HG02870 (cell line): ENCODE measurements at regions not wholly inside any gene's neighbourhood (a gene's known extent, or its start where the extent isn't known, plus 50 kb on each side); places are given as distances from the start of the nearest gene placed in this dataset.
"Not testable (repeated sequence)": the region's sequence is repeated elsewhere in the genome, so short reads cannot be mapped to it uniquely, and the experiment has no call there.

ENCODE experiments used
- ATAC-seq: cut with Tn5 transposase; IDR thresholded peaks from one replicate; pipeline ENCODE4 v1.9.1; 2021; ENCODE audit warnings: mild to moderate bottlenecking, moderate library complexity; ENCODE audit not compliant: unreplicated experiment

DNA sequence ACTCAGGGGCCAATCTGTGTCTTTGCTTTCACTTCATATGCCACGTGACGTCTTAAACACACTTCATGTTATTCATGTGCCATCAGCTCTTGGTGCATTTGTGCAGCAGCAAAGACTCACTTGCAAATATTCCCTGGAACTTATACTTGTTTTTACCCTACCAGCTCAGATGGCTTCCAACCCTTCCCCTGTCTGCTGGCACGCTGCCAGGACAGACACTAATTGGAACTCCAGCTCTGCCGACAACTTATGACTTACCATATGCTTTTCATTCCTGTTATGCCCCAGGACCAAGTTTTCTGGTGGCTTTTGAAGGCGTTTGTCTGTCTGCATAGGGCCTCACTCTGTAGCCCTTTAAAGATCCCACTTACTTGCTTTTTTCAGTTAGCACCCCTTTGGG is 261.7 kb upstream of the GNPDA2 start:
- ATAC-seq: no peak

DNA sequence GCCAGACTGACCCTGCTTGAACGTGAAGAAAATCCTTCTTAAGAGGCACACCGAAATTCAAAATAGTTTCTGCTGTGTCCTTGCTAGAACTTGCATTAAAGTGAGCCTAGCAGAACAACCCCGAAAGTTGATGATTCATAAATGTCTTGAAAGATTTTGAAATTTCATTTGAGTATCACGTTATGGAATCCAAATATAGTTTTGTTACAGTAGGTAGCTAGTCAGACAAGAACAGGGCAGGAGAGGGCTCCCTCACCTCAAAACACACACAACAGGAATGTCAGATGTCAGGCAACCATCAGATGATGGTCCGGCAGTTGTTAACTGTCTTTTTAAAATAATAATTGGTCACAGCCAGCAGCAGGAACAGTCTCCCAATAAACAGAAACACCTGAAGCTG is 259.6 kb upstream of the GNPDA2 start:
- no peak for ATAC-seq

DNA sequence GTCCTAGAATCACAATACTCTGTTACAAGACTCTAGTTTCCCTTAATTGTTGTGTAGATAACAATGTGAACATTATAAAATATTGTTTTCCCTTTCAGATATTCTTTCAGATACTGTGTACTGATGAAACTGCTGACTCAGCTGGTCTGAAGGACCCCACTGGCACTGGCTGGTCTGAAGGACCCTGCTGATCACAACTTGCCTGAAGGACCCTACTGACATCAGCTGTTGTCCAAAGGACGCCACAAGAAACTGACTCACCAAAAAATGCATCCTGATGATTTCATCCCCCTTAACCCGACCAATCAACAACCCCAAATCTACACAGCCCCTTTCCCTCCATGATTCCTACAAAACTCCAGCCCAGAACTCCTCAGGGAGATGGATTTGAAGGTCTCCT is 258.8 kb upstream of the GNPDA2 start:
- ATAC-seq: no peak

DNA sequence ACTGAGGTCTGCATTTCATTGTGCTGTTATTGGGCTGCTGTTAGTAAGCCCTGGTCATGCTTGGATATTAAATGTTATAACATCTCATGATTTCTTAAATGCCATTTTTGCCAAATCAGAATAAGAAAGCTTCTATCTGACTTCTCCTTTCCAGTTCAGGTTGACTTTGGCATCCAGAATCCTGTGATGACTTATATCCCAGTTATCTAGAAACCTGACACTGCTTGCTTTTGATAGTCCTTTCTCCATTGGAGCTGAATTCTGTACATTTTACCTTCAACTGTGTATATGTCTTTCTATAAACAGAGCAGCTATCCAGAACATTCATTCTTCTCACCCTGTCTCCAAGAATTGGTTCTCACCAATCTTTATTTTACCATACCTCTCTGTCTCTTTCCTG is 257.7 kb upstream of the GNPDA2 start:
- ATAC-seq: no peak

DNA sequence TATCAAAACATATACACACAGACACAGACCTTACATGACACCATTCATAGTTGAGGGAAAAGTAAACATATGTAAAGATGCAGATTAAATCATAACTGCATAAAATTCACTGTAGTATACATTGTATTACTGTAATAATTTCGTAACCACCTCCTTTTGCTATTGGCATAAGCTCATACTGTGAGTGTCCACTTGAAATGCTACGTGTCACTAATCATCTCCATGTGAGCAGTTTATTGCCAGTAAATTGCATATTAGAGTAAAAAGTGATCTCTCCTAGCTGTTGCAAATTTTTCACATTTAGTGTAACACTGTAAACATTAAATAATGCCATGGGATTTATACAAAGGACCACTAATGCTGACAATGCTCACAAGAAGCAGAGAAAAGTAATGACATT is 256.7 kb upstream of the GNPDA2 start:
- ATAC-seq: no peak

DNA sequence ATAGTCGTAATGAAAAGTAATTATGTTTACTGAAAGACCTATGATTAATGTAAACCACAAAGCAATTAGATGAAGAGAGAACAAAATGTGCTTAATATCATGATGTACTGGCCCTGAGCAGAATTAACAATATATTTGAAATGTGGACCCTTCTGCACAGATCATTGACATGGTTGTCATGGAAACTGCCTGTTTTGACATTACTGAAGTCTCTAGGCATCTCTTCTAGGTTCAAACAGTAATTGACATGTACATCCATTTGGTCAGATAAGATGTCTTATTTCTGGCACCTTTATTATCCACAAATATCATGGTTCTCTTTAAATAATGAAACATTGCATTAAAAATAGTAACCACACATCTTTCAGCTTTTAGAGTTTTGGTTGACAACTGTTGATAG is 251.7 kb upstream of the GNPDA2 start:
- ATAC-seq: no peak

DNA sequence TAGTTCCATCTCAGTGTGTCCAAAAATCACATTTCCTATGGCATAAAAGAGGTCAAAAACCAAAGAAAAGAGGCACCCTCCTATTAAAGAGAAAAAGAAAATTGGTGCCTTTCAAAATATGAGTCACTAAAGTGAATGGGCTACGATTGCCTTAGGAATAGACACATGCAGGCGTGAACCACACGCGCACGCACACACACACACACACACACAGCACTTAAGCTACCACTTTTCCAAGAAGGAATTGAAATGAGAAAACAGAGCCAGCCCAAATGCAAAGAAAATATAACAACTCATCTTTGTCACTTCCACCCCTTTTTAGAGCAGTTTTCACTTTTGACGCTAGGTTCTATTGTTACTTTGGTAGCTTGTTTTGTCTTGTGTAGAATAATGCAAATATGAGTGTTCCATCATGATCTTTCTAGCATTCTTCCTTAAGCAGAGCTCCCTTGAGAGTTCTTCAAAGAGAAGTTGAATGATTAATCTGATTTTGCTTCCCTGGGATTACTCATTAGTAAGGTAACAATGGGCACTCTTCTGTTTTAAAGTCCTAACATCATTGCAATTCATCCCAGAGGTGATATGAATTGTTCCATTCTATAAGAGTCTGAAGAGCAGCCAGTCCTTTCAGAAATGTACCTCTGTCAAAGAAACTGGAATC is 239.2 kb upstream of the GNPDA2 start:
- ATAC-seq: no peak

DNA sequence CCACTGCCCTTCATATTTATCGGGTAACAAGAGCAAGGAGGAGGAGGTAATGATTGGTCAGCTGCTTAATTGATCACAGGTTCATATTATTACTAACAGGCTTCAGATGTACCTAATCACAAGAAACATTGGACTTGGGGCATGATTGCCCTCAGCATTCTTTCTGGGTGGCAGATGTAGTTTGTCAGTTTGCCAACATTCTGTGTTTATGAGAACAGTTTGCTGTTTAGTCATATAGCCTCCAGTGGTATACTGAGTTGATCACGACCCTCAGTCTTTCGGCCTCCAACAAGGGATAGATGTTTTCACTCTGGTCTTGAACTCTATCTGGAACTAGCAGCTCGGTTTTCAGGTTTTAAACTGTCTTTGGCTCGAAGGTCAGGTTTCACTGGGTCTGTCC is 237.7 kb upstream of the GNPDA2 start:
- ATAC-seq: not testable (repeated sequence)

DNA sequence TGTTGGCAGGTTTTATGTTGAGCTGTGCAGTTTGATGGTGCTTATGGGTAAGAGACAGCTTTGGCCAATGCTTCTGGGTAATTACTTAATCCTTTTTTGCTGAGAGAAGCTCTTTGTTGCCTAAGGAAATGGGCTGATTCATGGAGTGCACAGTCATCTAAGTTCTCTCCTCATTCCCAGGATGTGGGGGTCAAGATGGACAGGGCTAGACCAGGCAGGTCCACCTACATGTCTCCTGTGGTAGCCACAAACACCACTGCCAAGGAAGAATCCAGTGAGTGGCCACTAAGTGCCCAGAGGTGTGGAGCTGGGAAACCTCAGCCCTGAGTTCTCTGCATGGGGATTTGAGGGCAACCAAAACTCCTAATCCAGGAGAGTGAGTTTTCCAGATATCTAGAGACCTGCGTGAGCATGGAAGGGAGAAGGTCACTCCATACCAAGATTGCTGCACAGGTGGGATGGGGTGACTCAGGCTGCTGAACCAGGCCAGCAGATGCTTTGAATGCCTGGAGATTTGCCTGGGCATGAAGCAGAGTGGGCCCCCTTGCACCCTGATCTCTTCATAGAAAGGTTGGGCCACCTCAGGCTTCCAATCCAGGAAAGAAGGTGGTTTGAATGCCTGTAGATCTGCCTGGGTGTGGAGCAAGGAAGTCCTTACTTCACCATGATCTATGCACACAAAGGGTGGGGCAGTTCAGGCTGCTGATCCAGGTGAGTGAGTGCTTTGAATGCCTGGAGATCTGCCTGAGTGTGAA is 234.8 kb upstream of the GNPDA2 start:
- no peak for ATAC-seq

DNA sequence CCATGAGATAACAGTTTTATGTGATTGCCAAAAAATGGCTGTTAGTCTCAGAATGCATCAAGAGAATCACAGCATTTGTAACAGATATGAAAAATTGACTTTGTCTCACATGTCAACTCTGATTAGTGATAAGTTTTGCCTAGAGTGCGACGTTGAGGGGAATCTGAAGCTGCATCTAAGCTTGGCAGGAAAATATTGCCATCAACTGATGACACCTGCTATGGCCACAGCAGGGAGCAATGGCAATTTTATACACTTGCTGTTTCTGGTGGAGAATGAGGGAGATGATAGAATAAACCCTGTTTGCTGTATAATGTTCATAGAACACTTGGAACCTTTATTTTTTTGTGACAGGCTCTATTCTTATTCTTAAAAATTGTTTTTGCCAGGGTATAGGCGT is 205.4 kb upstream of the GNPDA2 start:
- ATAC-seq: no peak

DNA sequence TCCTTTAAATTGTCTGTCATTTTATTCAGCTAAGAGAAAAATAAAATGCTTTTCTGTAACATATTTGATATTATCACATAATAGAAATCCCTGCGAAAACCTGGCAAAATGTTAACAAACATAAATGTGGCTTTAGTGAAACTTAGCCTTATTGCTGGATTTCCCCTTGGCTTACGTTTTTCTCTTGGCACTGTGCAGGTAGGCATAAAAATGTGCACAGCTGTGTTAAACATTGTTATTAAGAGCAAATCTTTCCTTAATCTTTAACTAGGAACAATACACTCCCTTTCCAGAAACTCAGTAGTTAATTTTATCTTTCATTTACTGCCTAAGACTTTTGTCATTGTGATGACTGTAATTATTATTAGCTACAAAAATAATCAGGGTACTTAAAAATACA is 202.4 kb upstream of the GNPDA2 start:
- ATAC-seq: no peak

DNA sequence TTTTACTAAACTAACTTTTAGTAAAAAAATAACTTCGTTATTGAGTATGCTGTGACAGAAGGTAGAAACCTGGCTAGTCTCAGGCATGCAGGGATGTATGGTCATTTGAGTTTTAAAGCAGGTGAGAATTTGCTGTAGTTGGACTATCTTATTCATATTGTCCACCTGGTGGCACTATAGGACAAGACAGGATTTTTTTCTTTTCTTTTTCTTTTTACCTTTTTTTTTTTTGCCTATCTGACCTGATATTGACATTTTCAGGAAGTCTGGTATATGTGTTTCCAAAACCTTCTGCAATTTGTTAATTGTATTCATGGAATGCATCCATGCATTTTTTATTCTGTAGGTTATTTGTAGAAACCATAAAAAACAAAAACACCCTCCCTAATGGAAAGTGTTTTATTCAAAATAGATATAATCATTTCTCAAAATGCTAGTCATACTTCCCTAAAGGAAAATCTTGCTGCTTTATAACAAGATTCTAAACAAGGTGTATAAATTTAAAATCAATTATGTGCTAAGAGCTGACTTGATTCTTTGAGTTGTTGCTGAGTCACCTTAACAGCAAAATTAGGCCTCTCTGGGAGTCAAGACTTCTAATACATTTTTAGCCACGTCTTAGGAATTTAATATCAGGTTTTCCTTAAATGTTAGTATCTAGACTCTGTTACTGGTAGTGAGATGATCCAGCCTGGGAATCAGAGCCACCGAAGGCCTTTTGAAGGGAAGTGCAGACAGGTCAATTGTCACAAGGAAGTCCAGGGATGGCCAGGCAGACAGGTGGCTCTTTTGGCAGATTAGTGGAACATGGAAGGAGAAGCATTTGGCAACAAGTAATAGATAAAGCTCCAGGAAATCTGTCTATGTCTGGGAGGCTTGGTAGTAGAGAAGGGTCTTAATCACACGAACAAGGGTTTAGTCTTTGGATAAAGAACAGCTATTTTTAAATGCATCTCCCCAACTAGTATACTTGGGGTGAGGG is 201.3 kb upstream of the GNPDA2 start:
- no peak for ATAC-seq

DNA sequence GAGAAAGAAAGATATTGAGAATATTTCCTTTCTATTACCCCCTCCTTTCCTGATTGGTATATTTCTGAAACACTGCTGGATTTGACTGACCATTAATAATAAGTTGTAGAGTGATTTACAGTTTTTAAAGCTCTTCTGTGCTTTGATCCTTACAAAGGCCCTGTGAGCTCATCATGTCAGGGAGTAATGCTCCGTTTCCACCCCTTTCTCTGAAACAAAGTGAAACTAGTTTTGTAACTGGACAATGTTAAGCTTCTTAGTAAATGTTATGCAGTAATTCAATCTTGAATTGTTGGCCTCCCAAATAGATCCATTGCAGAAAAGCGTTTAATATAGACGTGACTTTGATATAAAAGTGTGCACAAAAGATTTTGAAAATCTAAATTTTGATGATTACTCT is 190.1 kb upstream of the GNPDA2 start:
- no peak for ATAC-seq

DNA sequence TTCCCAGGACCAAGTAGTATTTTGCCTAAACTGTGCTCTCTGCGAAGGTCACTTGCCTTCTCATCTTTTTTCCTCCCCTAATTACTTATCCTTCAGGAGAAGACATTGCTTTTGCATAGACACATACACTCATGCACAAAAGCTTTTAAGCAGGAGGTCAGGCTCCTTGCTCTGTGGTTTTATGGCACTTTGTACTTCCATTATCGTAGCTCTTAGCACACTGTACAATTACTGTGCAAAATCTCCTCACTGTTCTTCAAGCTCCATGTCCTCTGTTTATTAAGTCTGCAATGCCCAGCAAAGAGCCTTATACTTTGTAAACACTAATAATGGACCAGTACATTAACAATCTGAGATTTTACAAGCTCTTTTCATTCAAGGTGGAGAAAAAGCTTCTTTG is 188.4 kb upstream of the GNPDA2 start:
- ATAC-seq: no peak

DNA sequence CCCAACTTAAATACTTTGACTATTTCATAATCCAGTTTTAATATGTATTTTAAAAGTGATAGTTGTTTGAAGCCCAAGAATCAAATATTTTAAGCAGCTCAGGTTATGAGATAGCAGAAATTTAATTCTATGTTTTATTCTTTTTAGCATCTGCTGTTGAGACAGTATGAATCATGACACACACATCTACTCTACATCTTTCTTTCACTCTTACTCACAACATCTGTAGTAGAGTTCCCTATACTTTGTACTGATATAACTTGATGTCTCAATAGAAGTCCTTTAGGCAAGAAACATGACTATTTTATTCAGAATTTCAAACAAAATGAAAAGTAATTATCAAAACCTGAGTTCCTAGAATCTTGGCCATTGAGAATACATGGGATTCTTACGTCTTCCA is 187.9 kb upstream of the GNPDA2 start:
- ATAC-seq: no peak

DNA sequence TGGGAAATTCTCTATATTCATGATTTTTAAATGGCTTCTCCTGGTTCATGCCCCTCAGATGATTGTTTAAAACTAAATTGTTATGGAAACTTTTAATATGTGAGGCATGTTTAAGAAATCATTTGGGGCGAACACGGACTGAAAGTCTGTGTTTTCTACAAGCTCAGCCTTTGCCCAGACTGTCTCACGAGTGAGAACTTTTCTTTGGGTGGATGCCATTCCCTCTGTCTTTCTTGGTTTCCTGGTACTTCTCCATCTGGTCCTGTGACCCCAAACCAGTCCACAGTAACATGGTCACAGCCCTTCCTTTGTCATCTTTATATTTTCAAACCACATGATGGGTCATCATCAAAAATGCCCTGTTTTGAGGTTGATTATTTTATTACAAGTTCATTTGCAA is 186.6 kb upstream of the GNPDA2 start:
- no peak for ATAC-seq

DNA sequence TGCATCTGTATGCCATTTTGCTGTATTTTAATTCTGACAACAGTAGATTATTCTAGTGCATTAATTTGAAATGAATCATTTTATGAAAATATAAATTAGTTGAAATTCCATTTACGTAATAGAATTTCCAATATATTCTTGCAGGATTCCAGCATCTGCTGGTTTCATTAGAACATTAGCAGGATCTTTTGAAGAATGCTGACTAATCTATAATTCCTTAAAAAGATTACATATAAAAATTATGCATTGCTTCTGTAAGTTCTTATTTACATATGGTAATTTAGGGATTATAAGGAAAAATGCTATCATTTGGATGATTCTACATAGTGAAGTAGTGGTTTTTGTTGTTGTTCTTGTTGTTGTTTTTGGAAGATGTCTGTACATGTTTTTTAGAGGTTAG is 182.2 kb upstream of the GNPDA2 start:
- no peak for ATAC-seq

DNA sequence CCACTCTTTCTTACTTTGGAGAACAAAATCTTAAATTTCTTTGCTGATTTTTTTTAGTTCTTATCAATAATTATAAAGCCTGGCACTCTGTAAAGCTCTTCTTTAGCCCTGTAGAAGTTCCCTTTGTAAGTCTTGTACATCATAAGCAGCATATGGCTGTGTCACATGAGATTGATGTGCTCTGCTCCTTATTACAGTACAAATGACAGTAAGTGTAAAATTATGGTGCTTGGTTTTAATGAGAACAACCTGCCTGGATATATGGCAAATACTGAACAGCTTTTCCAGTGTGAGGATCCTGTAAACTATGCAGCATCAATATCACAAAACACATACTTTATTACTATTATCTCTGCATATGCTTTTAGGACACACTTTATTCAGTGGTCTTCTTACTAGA is 145.9 kb upstream of the GNPDA2 start:
- no peak for ATAC-seq

DNA sequence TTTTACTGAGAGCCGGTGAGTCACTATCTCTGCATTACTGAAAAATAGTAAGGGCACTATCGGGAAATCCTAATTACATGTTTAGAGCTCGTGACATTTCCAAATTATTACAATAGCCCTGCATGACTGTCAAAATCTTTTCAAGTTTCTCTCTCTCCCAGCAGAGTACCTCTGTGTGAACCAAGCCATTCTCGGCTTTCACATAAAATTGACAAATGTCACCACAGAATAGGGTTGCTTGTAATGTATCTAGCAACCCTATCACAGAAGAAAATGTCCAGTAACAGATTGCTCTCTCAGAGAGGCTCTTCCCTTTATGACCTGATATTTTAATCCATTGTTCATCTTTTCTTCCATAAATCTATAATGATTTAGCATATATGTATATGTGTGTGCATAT is 144.8 kb upstream of the GNPDA2 start:
- no peak for ATAC-seq

DNA sequence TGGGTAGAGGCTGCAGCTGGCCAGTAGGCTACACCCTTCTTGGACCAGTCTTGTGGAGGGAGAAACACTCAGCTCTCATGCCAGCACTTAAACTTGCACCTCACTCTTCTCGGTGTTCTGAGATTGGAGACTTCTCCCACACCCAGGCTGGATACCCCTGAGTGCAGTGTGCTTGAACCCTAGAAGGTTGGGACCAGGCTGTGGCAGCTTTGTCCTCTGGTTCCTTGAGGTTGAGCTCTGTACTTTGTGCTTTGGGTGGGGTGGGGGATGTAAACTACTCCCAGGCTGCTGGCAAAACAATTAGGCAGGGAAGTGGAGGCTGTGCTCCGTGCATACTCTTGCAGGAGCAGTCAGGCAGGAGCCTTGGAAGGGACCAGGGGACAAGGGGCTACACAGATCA is 143.6 kb upstream of the GNPDA2 start:
- no peak for ATAC-seq

DNA sequence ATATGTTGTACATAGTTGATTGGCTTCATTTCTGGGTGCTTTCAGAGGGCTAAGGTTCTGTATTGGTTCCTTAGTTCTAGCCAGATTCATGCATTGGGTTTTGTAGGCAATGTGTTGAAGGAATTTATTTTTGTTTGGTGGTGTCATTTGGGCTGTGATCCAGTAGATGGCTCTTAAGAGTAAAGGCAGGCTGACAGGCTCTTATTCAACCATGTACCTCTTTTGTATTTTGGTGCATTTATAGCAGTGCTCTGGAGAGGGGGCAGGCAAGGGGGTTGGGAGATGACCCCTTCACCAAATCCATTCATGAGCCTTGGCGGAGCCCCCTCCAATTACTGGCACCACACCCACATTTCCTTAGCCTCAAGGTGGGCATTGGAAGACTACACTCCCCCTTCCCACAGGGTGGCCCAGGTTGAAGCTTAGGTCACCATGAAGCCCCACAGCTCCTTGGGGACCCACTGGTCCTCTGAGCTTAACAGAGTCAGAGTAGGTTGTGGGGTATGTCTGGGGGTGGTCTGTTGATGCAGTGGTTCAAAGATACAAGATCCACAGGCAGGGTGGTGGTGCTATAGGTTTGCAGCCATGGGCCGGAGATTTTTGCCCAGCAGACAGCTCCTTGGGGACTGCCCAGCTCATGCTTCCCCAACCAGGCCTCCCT is 143.0 kb upstream of the GNPDA2 start:
- ATAC-seq: no peak
